ENCODE measurements at regions not wholly inside any gene's neighbourhood (a gene's known extent, or its start where the extent isn't known, plus 50 kb on each side); places are given as distances from the start of the nearest gene placed in this dataset.

DNA sequence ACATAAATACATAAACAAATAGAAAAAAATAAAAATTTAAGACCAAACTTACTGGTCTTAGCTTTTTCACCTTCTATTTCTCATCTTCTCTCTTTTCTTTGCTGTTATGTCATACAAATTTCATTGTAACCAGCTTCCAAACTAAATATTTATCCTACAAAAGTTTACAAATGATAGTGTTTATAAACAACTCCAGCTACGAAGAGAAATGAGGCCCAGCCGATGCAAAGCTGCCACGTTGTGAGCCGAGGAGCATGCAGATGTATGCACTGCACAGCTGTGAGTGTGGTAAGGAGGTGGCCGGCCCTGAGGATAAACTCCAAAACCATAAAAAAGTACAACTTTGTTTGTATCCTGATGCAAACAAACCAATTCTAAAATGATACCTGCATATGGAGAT, 642.4 kb upstream of the SGCG start:
- no peak for DNase-seq
- Mint-ChIP-seq H3K27ac (no peak overlapping the region), H3K36me3 (ENCODE audit: low read depth) (no peaks in the 10 kb centered on the region), H3K4me3 (no peak overlapping the region), H3K4me1 (no peaks in the 10 kb centered on the region), H3K27me3 (ENCODE audit: insufficient read depth) (no peaks in the 10 kb centered on the region), H3K9me3 (peaks cover 6% of the 10 kb centered on the region)
- H3K27ac ChIP-seq (ENCODE audit: low read depth, low read length), result no peak overlapping the region
- H3K27me3 ChIP-seq (ENCODE audit: control insufficient read depth, insufficient read depth, low read length, poor library complexity, severe bottlenecking), result no peaks in the 10 kb centered on the region
- H3K4me1 ChIP-seq (ENCODE audit: control insufficient read depth, insufficient read depth, low read length), result no peaks in the 10 kb centered on the region
- H3K4me3 ChIP-seq (ENCODE audit: low read length), result no peak overlapping the region
- no peaks in the 10 kb centered on the region for H3K36me3 ChIP-seq (ENCODE audit: control insufficient read depth, insufficient read depth, low read length)
- no peak overlapping the region for H3K9ac ChIP-seq (ENCODE audit: extremely low read depth, low read length, poor library complexity, severe bottlenecking)
- no peaks in the 10 kb centered on the region for H3K9me3 ChIP-seq (ENCODE audit: control insufficient read depth, low read length)
- WGBS, 2 experiments (ENCODE audit: insufficient coverage in 1 of 2, insufficient read length in 1 of 2), result 90 to 100% methylated on average over 1 to 4 of the region's 5 CpGs
- TF ChIP-seq, protein P1, sequence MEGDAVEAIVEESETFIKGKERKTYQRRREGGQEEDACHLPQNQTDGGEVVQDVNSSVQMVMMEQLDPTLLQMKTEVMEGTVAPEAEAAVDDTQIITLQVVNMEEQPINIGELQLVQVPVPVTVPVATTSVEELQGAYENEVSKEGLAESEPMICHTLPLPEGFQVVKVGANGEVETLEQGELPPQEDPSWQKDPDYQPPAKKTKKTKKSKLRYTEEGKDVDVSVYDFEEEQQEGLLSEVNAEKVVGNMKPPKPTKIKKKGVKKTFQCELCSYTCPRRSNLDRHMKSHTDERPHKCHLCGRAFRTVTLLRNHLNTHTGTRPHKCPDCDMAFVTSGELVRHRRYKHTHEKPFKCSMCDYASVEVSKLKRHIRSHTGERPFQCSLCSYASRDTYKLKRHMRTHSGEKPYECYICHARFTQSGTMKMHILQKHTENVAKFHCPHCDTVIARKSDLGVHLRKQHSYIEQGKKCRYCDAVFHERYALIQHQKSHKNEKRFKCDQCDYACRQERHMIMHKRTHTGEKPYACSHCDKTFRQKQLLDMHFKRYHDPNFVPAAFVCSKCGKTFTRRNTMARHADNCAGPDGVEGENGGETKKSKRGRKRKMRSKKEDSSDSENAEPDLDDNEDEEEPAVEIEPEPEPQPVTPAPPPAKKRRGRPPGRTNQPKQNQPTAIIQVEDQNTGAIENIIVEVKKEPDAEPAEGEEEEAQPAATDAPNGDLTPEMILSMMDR (conservative IDR thresholded peaks at IDR 0.05), result no peak

DNA sequence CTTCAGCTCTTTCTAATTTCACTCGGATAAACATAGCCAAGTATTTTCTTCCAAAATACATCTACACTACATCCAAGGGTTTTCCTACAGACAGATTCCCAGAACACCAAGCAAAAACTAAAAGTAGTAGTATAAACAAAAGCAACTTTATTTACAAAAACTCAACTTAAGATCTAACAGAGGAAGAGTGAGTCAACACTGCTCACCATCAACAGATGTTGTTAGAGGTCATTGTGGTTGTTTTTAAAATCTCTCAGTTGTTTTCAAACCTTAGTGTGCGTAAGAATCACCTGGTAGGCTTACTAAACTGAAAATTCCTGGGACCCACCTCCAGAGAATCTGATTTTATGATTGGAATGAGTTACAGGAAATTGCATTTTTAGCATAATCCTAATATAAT, 631.7 kb upstream of the SGCG start:
- TF ChIP-seq, protein P1 (conservative IDR thresholded peaks at IDR 0.05), result no peak
- Mint-ChIP-seq H3K27me3 (ENCODE audit: insufficient read depth) (no peaks in the 10 kb centered on the region), H3K9me3 (peaks cover 3% of the 10 kb centered on the region), H3K4me3 (no peak overlapping the region), H3K4me1 (no peaks in the 10 kb centered on the region), H3K36me3 (ENCODE audit: low read depth) (peaks cover 2% of the 10 kb centered on the region), H3K27ac (no peak overlapping the region)
- Histone ChIP-seq H3K9ac (ENCODE audit: extremely low read depth, low read length, poor library complexity, severe bottlenecking) (no peak overlapping the region), H3K9me3 (ENCODE audit: control insufficient read depth, low read length) (no peaks in the 10 kb centered on the region), H3K36me3 (ENCODE audit: control insufficient read depth, insufficient read depth, low read length) (no peaks in the 10 kb centered on the region), H3K4me1 (ENCODE audit: control insufficient read depth, insufficient read depth, low read length) (no peaks in the 10 kb centered on the region), H3K4me3 (ENCODE audit: low read length) (no peak overlapping the region), H3K27me3 (ENCODE audit: control insufficient read depth, insufficient read depth, low read length, poor library complexity, severe bottlenecking) (no peaks in the 10 kb centered on the region), H3K27ac (ENCODE audit: low read depth, low read length) (no peak overlapping the region)
- WGBS, 2 experiments (ENCODE audit: insufficient coverage in 1 of 2, insufficient read length in 1 of 2), result 96 to 100% methylated on average over 1 to 2 of the region's 2 CpGs
- no peak for DNase-seq

DNA sequence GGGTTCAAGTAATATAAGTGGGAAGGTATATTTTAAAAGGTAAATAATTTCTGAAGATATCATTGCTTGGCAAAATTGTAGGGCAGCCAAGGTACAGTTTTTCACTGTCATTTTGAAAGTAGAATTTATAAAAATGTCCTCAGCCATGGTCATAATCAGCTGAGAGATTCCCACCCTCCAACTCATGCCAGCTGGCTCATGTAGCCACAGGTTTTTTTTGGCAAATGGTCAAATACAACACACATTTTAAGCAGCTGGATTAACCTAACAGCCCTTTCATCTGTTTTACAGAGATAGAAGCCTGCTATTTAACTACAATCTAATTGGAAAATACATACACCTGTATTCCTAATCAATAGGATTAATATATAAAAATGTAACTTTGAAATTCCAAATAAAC, 619.2 kb upstream of the SGCG start:
- Mint-ChIP-seq H3K27ac (no peak overlapping the region), H3K4me3 (no peak overlapping the region), H3K27me3 (ENCODE audit: insufficient read depth) (no peaks in the 10 kb centered on the region), H3K9me3 (peaks cover 11% of the 10 kb centered on the region), H3K36me3 (ENCODE audit: low read depth) (no peaks in the 10 kb centered on the region), H3K4me1 (no peaks in the 10 kb centered on the region)
- Histone ChIP-seq H3K9me3 (ENCODE audit: control insufficient read depth, low read length) (no peaks in the 10 kb centered on the region), H3K9ac (ENCODE audit: extremely low read depth, low read length, poor library complexity, severe bottlenecking) (no peak overlapping the region), H3K27ac (ENCODE audit: low read depth, low read length) (no peak overlapping the region), H3K36me3 (ENCODE audit: control insufficient read depth, insufficient read depth, low read length) (no peaks in the 10 kb centered on the region), H3K4me3 (ENCODE audit: low read length) (no peak overlapping the region), H3K27me3 (ENCODE audit: control insufficient read depth, insufficient read depth, low read length, poor library complexity, severe bottlenecking) (no peaks in the 10 kb centered on the region), H3K4me1 (ENCODE audit: control insufficient read depth, insufficient read depth, low read length) (no peaks in the 10 kb centered on the region)
- TF ChIP-seq, protein P1 (conservative IDR thresholded peaks at IDR 0.05), result no peak
- no peak for DNase-seq
